SK-N-SH (cell line): ENCODE measurements at regions not wholly inside any gene's neighbourhood (a gene's known extent, or its start where the extent isn't known, plus 50 kb on each side); places are given as distances from the start of the nearest gene placed in this dataset.

ENCODE experiments used
- CTCF ChIA-PET: fragments of 300-600, 350-600 bp; formaldehyde crosslinking; extraction: SDS; loops from one replicate; lab custom pipeline; 2021; lab: Yijun Ruan, JAX
- POLR2A ChIA-PET: fragments of 350-600 bp; sonication (Branson Sonifier 250); formaldehyde crosslinking; extraction: SDS; loops from one replicate; lab custom pipeline; 2020; ENCODE audit warnings: antibody characterized with exemption, inconsistent platforms; lab: Yijun Ruan, JAX
- DNase-seq: peaks from one replicate; pipeline ENCODE4 v3.0.0; 2012
- H2AFZ ChIP-seq: fragments of 200-600 bp; sonication (generic); 2 replicates; pipeline ENCODE4 v1.8.1; 2016; ENCODE audit warnings: antibody characterized with exemption, mild to moderate bottlenecking, low read depth
- H3F3A ChIP-seq: fragments of 200-600 bp; sonication (generic); replicated peaks from 2 replicates; pipeline ENCODE3; 2016; ENCODE audit warnings: antibody characterized with exemption, mild to moderate bottlenecking; ENCODE audit not compliant: insufficient read depth
- H3K27ac ChIP-seq, 2 experiments: fragments of 200-500 bp in 1 of 2; fragments of 200-600 bp in 1 of 2; sonication (Bioruptor generic) in 1 of 2; sonication (generic), shearing (Covaris generic) in 1 of 2; 2 replicates each; pipeline versions ENCODE4 v1.5.1 to v1.6.1; 2014 to 2016; ENCODE audit warnings: low read depth in 2 of 2, inconsistent platforms in 1 of 2, low read length in 1 of 2, mild to moderate bottlenecking in 1 of 2, mixed read lengths in 1 of 2
- H3K27me3 ChIP-seq: fragments of 200-600 bp; sonication (generic), shearing (Covaris generic); 2 replicates; pipeline ENCODE4 v1.6.1; 2016; ENCODE audit warnings: mixed run types; ENCODE audit not compliant: insufficient read depth
- H3K36me3 ChIP-seq, 2 experiments: fragments of 200-500 bp in 1 of 2; fragments of 200-600 bp in 1 of 2; sonication (Bioruptor generic) in 1 of 2; sonication (generic) in 1 of 2; replicated peaks in 1 of 2; 2 replicates each; pipeline versions ENCODE3 to v1.5.1; 2014 to 2016; ENCODE audit warnings: low read length in 1 of 2, mild to moderate bottlenecking in 1 of 2; ENCODE audit not compliant: insufficient read depth in 2 of 2, control insufficient read depth in 1 of 2
- H3K4me1 ChIP-seq, 2 experiments: fragments of 200-500 bp in 1 of 2; fragments of 200-600 bp in 1 of 2; sonication (Bioruptor generic) in 1 of 2; sonication (generic), shearing (Covaris generic) in 1 of 2; 2 replicates each; pipeline versions ENCODE4 v1.5.1 to v1.6.1; 2014 to 2016; ENCODE audit warnings: low read depth in 1 of 2, low read length in 1 of 2, mixed run types in 1 of 2; ENCODE audit not compliant: insufficient read depth in 2 of 2, control insufficient read depth in 1 of 2
- H3K4me2 ChIP-seq: fragments of 200-600 bp; sonication (generic), shearing (Covaris generic); 2 replicates; pipeline ENCODE4 v1.6.1; 2017; ENCODE audit warnings: mixed run types
- H3K4me3 ChIP-seq, 2 experiments: fragments of 200-500 bp in 1 of 2; fragments of 200-600 bp in 1 of 2; sonication (Bioruptor generic) in 1 of 2; sonication (generic), shearing (Covaris generic) in 1 of 2; 2 replicates each; pipeline versions ENCODE4 v1.5.1 to v1.8.1; 2014 to 2016; ENCODE audit warnings: low read depth in 2 of 2, inconsistent platforms in 1 of 2, low read length in 1 of 2, mild to moderate bottlenecking in 1 of 2, mixed read lengths in 1 of 2, moderate library complexity in 1 of 2
- H3K79me2 ChIP-seq: fragments of 200-600 bp; sonication (generic); 2 replicates; pipeline ENCODE4 v1.8.1; 2017; ENCODE audit warnings: mild to moderate bottlenecking; ENCODE audit not compliant: insufficient read depth
- H3K9ac ChIP-seq: fragments of 200-600 bp; sonication (generic); 2 replicates; pipeline ENCODE4 v1.6.1; 2017; ENCODE audit warnings: mixed run types
- H3K9me2 ChIP-seq: fragments of 200-600 bp; sonication (generic); 2 replicates; pipeline ENCODE4 v1.6.1; 2017; ENCODE audit warnings: mixed run types
- H3K9me3 ChIP-seq: fragments of 200-600 bp; sonication (generic); 2 replicates; pipeline ENCODE4 v1.6.1; 2017; ENCODE audit warnings: mixed run types, mild to moderate bottlenecking, moderate library complexity
- H4K20me1 ChIP-seq: fragments of 200-600 bp; sonication (generic); 2 replicates; pipeline ENCODE4 v1.6.1; 2017; ENCODE audit warnings: mild to moderate bottlenecking, mixed run types; ENCODE audit not compliant: insufficient read depth
- EZH2phosphoT487 ChIP-seq: fragments of 200-600 bp; sonication (generic); IDR thresholded peaks from 2 replicates; pipeline ENCODE4 v1.6.1; 2017; ENCODE audit warnings: low read depth, mixed run types, mild to moderate bottlenecking, antibody characterized with exemption, moderate library complexity, borderline replicate concordance
- FOXJ3 ChIP-seq: sonication (generic); formaldehyde crosslinking; IDR thresholded peaks from 2 replicates; pipeline ENCODE4 v1.5.1; 2020; ENCODE audit warnings: mild to moderate bottlenecking, missing genetic modification reagents
- FOXM1 ChIP-seq: IDR thresholded peaks from 2 replicates; pipeline ENCODE4 v1.4.0; 2012; ENCODE audit warnings: low read depth, mild to moderate bottlenecking
- NRF1 ChIP-seq: IDR thresholded peaks from 2 replicates; pipeline ENCODE4 v1.6.1; 2012; ENCODE audit warnings: low read depth, mild to moderate bottlenecking, low read length
- RAD21 ChIP-seq: IDR thresholded peaks from 2 replicates; pipeline ENCODE4 v1.6.1; 2012; ENCODE audit warnings: mild to moderate bottlenecking, low read length
- RXRA ChIP-seq: IDR thresholded peaks from 2 replicates; pipeline ENCODE4 v1.4.0; 2012; ENCODE audit warnings: low read depth, mild to moderate bottlenecking, borderline replicate concordance
- TAF1 ChIP-seq: IDR thresholded peaks from 2 replicates; pipeline ENCODE4 v1.6.1; 2012; ENCODE audit warnings: low read depth, mild to moderate bottlenecking, low read length, moderate library complexity, borderline replicate concordance
- TCF12 ChIP-seq: IDR thresholded peaks from 2 replicates; pipeline ENCODE4 v1.4.0; 2012
- TEAD4 ChIP-seq: IDR thresholded peaks from 2 replicates; pipeline ENCODE4 v1.4.0; 2012; ENCODE audit warnings: mild to moderate bottlenecking, borderline replicate concordance; ENCODE audit not compliant: insufficient read depth
- WGBS: methylation state at CpG from one replicate; pipeline ENCODE4 v1.1.6; 2017; ENCODE audit warnings: low lambda C conversion rate; 5-methylcytosine and 5-hydroxymethylcytosine counted together
- TF ChIP-seq, protein P1 (sequence below): IDR thresholded peaks from 2 replicates; pipeline ENCODE4; 2012

DNA sequence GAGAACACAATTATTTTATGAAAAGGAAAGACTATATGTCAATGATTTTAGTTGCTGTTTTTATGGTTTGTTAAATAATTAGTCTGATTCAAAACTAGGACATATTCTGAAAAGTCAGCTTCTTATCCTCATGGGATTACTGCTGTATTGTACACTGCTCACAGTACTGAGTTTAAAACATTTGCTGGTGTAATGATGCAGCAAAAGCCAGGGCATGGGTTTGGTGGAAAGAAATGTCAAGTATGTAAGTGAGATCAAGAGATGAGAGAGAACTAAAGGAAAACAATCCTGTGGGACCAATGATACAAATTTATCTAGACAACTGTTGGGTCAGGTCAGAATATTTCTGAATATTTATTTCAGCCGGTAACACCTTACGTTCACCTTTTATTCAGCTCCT is 210.1 kb upstream of the ARHGEF26 start:
- no peaks in the 10 kb centered on the region for H3K27me3 ChIP-seq
- no peak overlapping the region for H3K4me2 ChIP-seq
- no peak for DNase-seq
- H3K4me3 ChIP-seq, result no peak overlapping the region
- POLR2A ChIA-PET, result no interaction called here
- H3F3A ChIP-seq, result no peaks in the 10 kb centered on the region
- H3K27ac ChIP-seq, result no peak overlapping the region
- CTCF ChIA-PET, result no interaction called here
- no peak overlapping the region for H2AFZ ChIP-seq
- no peaks in the 10 kb centered on the region for H3K9me2 ChIP-seq
- no peak overlapping the region for H3K9ac ChIP-seq
- H3K79me2 ChIP-seq, result no peaks in the 10 kb centered on the region
- no peaks in the 10 kb centered on the region for H3K9me3 ChIP-seq
- H4K20me1 ChIP-seq, result no peaks in the 10 kb centered on the region
- TF ChIP-seq TAF1, result no peak
- 78% methylated on average over 2 of the region's 2 CpGs for WGBS
- H3K36me3 ChIP-seq, result no peaks in the 10 kb centered on the region
- no peaks in the 10 kb centered on the region; a peak in 1 of 4 replicates for H3K4me1 ChIP-seq

DNA sequence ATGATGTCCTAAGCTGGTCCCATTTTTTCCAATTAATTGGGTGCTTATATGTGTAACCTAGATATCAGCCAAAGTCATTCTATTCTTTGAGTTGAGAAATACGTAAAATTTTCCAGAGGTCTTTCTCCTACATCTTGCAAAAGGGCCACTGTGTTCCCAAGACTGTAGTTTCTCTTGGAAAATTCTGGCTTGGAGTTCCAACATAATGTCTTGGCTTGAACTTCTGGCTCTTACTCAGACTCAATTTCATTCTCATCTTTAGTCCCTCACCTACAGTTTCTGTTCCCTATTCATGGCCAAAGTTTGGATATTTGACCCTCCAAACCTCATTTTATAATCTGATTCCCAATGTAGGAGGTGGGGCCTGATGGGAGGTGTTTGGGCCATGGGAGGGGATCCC is 201.4 kb upstream of the ARHGEF26 start:
- POLR2A ChIA-PET, result no interaction called here
- H3K9me3 ChIP-seq, result no peaks in the 10 kb centered on the region
- H3F3A ChIP-seq, result no peaks in the 10 kb centered on the region
- no peak overlapping the region for H2AFZ ChIP-seq
- CTCF ChIA-PET, result no interaction called here
- H3K9ac ChIP-seq, result no peak overlapping the region
- 53% methylated on average over 1 of the region's 1 CpG for WGBS
- H3K4me2 ChIP-seq, result no peak overlapping the region
- no peaks in the 10 kb centered on the region for H3K79me2 ChIP-seq
- DNase-seq, result no peak
- no peaks in the 10 kb centered on the region for H4K20me1 ChIP-seq
- no peaks in the 10 kb centered on the region for H3K36me3 ChIP-seq
- H3K4me3 ChIP-seq, result no peak overlapping the region
- H3K4me1 ChIP-seq, result no peaks in the 10 kb centered on the region
- H3K27ac ChIP-seq, result no peak overlapping the region
- H3K27me3 ChIP-seq, result no peaks in the 10 kb centered on the region
- TF ChIP-seq NRF1 (no peak), TCF12 (no peak), EZH2phosphoT487 (no peak), FOXJ3 (CRISPR knock-in tag) (no peak), RXRA (no peak), TEAD4 (no peak)
- TF ChIP-seq, protein P1, sequence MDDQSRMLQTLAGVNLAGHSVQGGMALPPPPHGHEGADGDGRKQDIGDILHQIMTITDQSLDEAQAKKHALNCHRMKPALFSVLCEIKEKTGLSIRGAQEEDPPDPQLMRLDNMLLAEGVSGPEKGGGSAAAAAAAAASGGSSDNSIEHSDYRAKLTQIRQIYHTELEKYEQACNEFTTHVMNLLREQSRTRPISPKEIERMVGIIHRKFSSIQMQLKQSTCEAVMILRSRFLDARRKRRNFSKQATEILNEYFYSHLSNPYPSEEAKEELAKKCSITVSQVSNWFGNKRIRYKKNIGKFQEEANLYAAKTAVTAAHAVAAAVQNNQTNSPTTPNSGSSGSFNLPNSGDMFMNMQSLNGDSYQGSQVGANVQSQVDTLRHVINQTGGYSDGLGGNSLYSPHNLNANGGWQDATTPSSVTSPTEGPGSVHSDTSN, result no peak
- H3K9me2 ChIP-seq, result no peaks in the 10 kb centered on the region

DNA sequence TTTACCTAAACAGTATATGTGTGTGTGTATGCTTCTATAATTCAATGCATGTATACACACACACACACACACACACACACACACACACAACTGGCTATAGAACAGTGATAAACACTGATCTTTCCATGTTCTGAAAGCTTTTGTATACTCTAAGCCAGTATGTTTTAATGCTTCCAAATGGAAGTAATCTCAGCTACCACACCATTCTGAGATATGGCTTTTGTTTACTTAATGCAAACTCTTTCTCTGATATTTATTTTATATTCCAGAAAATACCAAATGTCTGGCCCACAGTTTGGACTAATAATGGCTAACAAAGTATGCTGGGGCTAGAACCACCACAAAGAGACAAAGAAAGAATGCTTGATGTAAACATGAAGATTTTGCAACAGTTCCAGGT is 199.4 kb upstream of the ARHGEF26 start:
- H3K9ac ChIP-seq, result no peak overlapping the region
- H3K79me2 ChIP-seq, result no peaks in the 10 kb centered on the region
- H3K4me1 ChIP-seq, result no peaks in the 10 kb centered on the region
- no peaks in the 10 kb centered on the region for H3K9me2 ChIP-seq
- TF ChIP-seq NRF1 (no peak), RAD21 (no peak), TEAD4 (no peak), FOXM1 (no peak)
- no peak overlapping the region for H3K4me2 ChIP-seq
- H2AFZ ChIP-seq, result no peak overlapping the region
- H3K36me3 ChIP-seq, result no peaks in the 10 kb centered on the region
- no peaks in the 10 kb centered on the region for H4K20me1 ChIP-seq
- CTCF ChIA-PET, result no interaction called here
- H3K27ac ChIP-seq, result no peak overlapping the region
- no peak overlapping the region for H3K4me3 ChIP-seq
- H3K27me3 ChIP-seq, result no peaks in the 10 kb centered on the region
- POLR2A ChIA-PET, result no interaction called here
- peaks cover 3% of the 10 kb centered on the region for H3F3A ChIP-seq
- no peaks in the 10 kb centered on the region for H3K9me3 ChIP-seq
- DNase-seq, result no peak
